ENCODE measurements at regions not wholly inside any gene's neighbourhood (a gene's known extent, or its start where the extent isn't known, plus 50 kb on each side); places are given as distances from the start of the nearest gene placed in this dataset.
"Not testable (repeated sequence)": the region's sequence is repeated elsewhere in the genome, so short reads cannot be mapped to it uniquely, and the experiment has no call there.

- Mint-ChIP-seq H3K9me3 (no peaks in the 10 kb centered on the region), H3K27me3 (ENCODE audit: low read depth in 3 of 3) (peaks cover 2 to 9% (median 2%) of the 10 kb centered on the region in 3 donors), H3K36me3 (no peaks in the 10 kb centered on the region), H3K4me1 (no peaks in the 10 kb centered on the region), H3K4me3 (no peak overlapping the region), H3K27ac (no peak overlapping the region)
- DNase-seq = no peak
Observed at GRCh38 chr15:98324341-98324970, 323.9 kb upstream of the IGF1R start.

- Mint-ChIP-seq H3K4me3 (no peak overlapping the region), H3K27me3 (ENCODE audit: low read depth in 3 of 3) (peaks cover 2 to 6% (median 6%) of the 10 kb centered on the region in 3 donors), H3K4me1 (no peaks in the 10 kb centered on the region), H3K9me3 (no peaks in the 10 kb centered on the region), H3K27ac (no peak overlapping the region), H3K36me3 (no peaks in the 10 kb centered on the region)
- no peak for DNase-seq
Observed at GRCh38 chr15:98326804-98327203, 321.5 kb upstream of the IGF1R start.

- H3K27ac Mint-ChIP-seq = no peak overlapping the region
- H3K27me3 Mint-ChIP-seq (ENCODE audit: low read depth in 3 of 3) = peaks cover under 1 to 6% (median 6%) of the 10 kb centered on the region in 3 donors
- H3K4me3 Mint-ChIP-seq = no peak overlapping the region
- H3K9me3 Mint-ChIP-seq = no peaks in the 10 kb centered on the region
- no peak for DNase-seq
- no peaks in the 10 kb centered on the region for H3K4me1 Mint-ChIP-seq
- H3K36me3 Mint-ChIP-seq = no peaks in the 10 kb centered on the region
Observed at GRCh38 chr15:98330258-98330657, 318.1 kb upstream of the IGF1R start.

- Mint-ChIP-seq H3K4me3 (no peak overlapping the region), H3K9me3 (no peaks in the 10 kb centered on the region)
Observed at GRCh38 chr15:98330692-98331435, 317.5 kb upstream of the IGF1R start.

GRCh38 chr15:98331676-98332075, 316.7 kb upstream of the IGF1R start:
- Mint-ChIP-seq H3K4me3 (no peak overlapping the region), H3K27ac (no peak overlapping the region), H3K27me3 (ENCODE audit: low read depth in 3 of 3) (peaks cover 5 to 6% (median 5%) of the 10 kb centered on the region in 3 donors), H3K9me3 (no peaks in the 10 kb centered on the region), H3K36me3 (no peaks in the 10 kb centered on the region), H3K4me1 (no peaks in the 10 kb centered on the region)
- DNase-seq = no peak

More at GRCh38 chr15:98330692-98331435, 317.5 kb upstream of the IGF1R start:
- no peak for DNase-seq
- no peak overlapping the region for H3K27ac Mint-ChIP-seq
- peaks cover 5 to 6% (median 5%) of the 10 kb centered on the region in 3 donors for H3K27me3 Mint-ChIP-seq (ENCODE audit: low read depth in 3 of 3)
- no peaks in the 10 kb centered on the region for H3K36me3 Mint-ChIP-seq
- H3K4me1 Mint-ChIP-seq = no peaks in the 10 kb centered on the region

- Mint-ChIP-seq H3K27ac (no peak overlapping the region), H3K36me3 (no peaks in the 10 kb centered on the region)
Observed at GRCh38 chr15:98333251-98333650, 315.1 kb upstream of the IGF1R start.

GRCh38 chr15:98342911-98343310, 305.4 kb upstream of the IGF1R start:
- Mint-ChIP-seq H3K9me3 (peaks cover 0 to 3% (median 0%) of the 10 kb centered on the region in 6 donors), H3K27ac (no peak overlapping the region), H3K27me3 (ENCODE audit: low read depth in 3 of 3) (peaks cover 0 to 5% (median 2%) of the 10 kb centered on the region in 3 donors), H3K36me3 (no peaks in the 10 kb centered on the region), H3K4me1 (no peaks in the 10 kb centered on the region), H3K4me3 (no peak overlapping the region)
- DNase-seq = no peak

More at GRCh38 chr15:98333251-98333650, 315.1 kb upstream of the IGF1R start:
- no peak for DNase-seq
- H3K9me3 Mint-ChIP-seq = peaks cover 0 to 3% (median 0%) of the 10 kb centered on the region in 6 donors
- no peaks in the 10 kb centered on the region for H3K4me1 Mint-ChIP-seq
- no peak overlapping the region for H3K4me3 Mint-ChIP-seq
- H3K27me3 Mint-ChIP-seq (ENCODE audit: low read depth in 3 of 3) = peaks cover 4 to 8% (median 5%) of the 10 kb centered on the region in 3 donors

GRCh38 chr15:98344591-98344990, 303.7 kb upstream of the IGF1R start:
- Mint-ChIP-seq H3K4me3 (no peak overlapping the region), H3K9me3 (no peaks in the 10 kb centered on the region), H3K27ac (no peak overlapping the region), H3K36me3 (no peaks in the 10 kb centered on the region), H3K27me3 (ENCODE audit: low read depth in 3 of 3) (peaks cover 0 to 5% (median 2%) of the 10 kb centered on the region in 3 donors), H3K4me1 (no peaks in the 10 kb centered on the region)
- DNase-seq = no peak

- no peaks in the 10 kb centered on the region for H3K36me3 Mint-ChIP-seq
- peaks cover 2 to 5% (median 2%) of the 10 kb centered on the region in 3 donors for H3K27me3 Mint-ChIP-seq (ENCODE audit: low read depth in 3 of 3)
- DNase-seq = no peak
- no peak overlapping the region for H3K4me3 Mint-ChIP-seq
- H3K4me1 Mint-ChIP-seq = no peaks in the 10 kb centered on the region
- H3K27ac Mint-ChIP-seq = no peak overlapping the region
- peaks cover 0 to 2% (median 0%) of the 10 kb centered on the region in 6 donors for H3K9me3 Mint-ChIP-seq
Observed at GRCh38 chr15:98347001-98347400, 301.3 kb upstream of the IGF1R start.

- H3K36me3 Mint-ChIP-seq = no peaks in the 10 kb centered on the region
- H3K9me3 Mint-ChIP-seq = peaks cover 0 to 2% (median 0%) of the 10 kb centered on the region in 6 donors
- H3K27me3 Mint-ChIP-seq (ENCODE audit: low read depth in 3 of 3) = peaks cover 2 to 9% (median 2%) of the 10 kb centered on the region in 3 donors
- no peak overlapping the region for H3K27ac Mint-ChIP-seq
- no peak overlapping the region for H3K4me3 Mint-ChIP-seq
- no peaks in the 10 kb centered on the region for H3K4me1 Mint-ChIP-seq
- DNase-seq = no peak
Observed at GRCh38 chr15:98347866-98348265, 300.5 kb upstream of the IGF1R start.

GRCh38 chr15:98350276-98350675, 298.1 kb upstream of the IGF1R start:
- Mint-ChIP-seq H3K9me3 (peaks cover 0 to 2% (median 0%) of the 10 kb centered on the region in 6 donors), H3K27me3 (ENCODE audit: low read depth in 3 of 3) (peaks cover 2 to 5% (median 2%) of the 10 kb centered on the region in 3 donors), H3K4me1 (no peaks in the 10 kb centered on the region), H3K27ac (no peak overlapping the region), H3K36me3 (no peaks in the 10 kb centered on the region), H3K4me3 (no peak overlapping the region)
- DNase-seq = no peak

GRCh38 chr15:98358274-98358673, 290.1 kb upstream of the IGF1R start:
- H3K4me1 Mint-ChIP-seq; H3K27ac Mint-ChIP-seq; DNase-seq; H3K9me3 Mint-ChIP-seq; H3K36me3 Mint-ChIP-seq; H3K27me3 Mint-ChIP-seq (ENCODE audit: low read depth in 3 of 3); H3K4me3 Mint-ChIP-seq: not testable (repeated sequence)

GRCh38 chr15:98358971-98359370, 289.4 kb upstream of the IGF1R start:
- H3K4me3 Mint-ChIP-seq = no peak overlapping the region
- no peak overlapping the region for H3K27ac Mint-ChIP-seq
- H3K27me3 Mint-ChIP-seq (ENCODE audit: low read depth in 3 of 3) = peaks cover 2 to 4% (median 3%) of the 10 kb centered on the region in 3 donors
- no peak for DNase-seq
- H3K36me3 Mint-ChIP-seq = no peaks in the 10 kb centered on the region
- peaks cover 0 to 1% (median 0%) of the 10 kb centered on the region in 6 donors for H3K9me3 Mint-ChIP-seq
- no peaks in the 10 kb centered on the region for H3K4me1 Mint-ChIP-seq

- peaks cover 0 to 1% (median 0%) of the 10 kb centered on the region in 6 donors for H3K9me3 Mint-ChIP-seq
- H3K4me1 Mint-ChIP-seq = no peaks in the 10 kb centered on the region
- no peak overlapping the region for H3K27ac Mint-ChIP-seq
- no peak for DNase-seq
- H3K36me3 Mint-ChIP-seq = no peaks in the 10 kb centered on the region
- no peak overlapping the region for H3K4me3 Mint-ChIP-seq
- H3K27me3 Mint-ChIP-seq (ENCODE audit: low read depth in 3 of 3) = peaks cover 3 to 4% (median 4%) of the 10 kb centered on the region in 3 donors
Observed at GRCh38 chr15:98363416-98363815, 284.9 kb upstream of the IGF1R start.

All from immature natural killer cell (primary cell).